NCI-H2107 (cell line): ENCODE measurements at regions not wholly inside any gene's neighbourhood (a gene's known extent, or its start where the extent isn't known, plus 50 kb on each side); places are given as distances from the start of the nearest gene placed in this dataset.
"Not testable (repeated sequence)": the region's sequence is repeated elsewhere in the genome, so short reads cannot be mapped to it uniquely, and the experiment has no call there.

Experiments used
- DNase-seq: peaks from one replicate; lab custom pipeline; 2025; lab: John Stamatoyannopoulos, UW

DNA sequence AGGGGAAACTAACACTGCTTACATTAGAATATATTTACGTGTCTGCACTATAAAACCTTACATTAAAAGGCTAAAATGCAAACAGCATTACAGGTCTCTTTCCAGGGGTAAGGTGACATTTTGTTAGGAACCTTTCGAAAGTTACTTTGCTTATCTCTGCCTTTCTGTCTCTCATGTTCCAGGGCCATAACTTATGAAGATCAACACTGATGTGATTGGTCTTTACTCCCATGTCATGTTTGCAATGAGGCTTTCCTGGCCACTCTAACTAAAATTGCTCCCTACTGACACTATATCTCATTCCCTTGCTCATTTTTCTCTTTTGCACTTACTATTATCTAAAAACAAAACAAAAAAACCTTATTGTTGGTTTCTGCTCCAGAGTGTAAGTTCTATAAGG lies 119.0 kb downstream of the JRKL start:
- no peak for DNase-seq

DNA sequence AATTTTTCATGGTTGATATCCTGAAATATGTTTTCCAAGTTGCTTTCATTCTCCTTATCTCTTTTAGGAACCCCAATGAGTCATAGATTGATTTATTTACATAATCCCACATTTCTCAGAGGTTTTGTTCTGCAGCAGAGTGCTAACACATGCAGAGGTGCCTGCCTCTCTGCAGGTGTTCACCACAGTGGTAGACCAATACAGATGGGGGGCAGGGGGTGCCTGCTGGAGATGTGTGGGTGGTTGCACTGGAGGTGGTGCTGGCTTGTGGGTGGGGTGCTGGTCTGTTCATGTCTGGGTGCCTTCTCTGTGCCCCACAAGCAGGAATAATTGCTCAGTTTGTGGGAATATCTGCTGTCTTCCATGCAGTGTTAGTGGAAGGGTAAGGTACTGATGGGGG lies 131.1 kb downstream of the JRKL start:
- no peak for DNase-seq

DNA sequence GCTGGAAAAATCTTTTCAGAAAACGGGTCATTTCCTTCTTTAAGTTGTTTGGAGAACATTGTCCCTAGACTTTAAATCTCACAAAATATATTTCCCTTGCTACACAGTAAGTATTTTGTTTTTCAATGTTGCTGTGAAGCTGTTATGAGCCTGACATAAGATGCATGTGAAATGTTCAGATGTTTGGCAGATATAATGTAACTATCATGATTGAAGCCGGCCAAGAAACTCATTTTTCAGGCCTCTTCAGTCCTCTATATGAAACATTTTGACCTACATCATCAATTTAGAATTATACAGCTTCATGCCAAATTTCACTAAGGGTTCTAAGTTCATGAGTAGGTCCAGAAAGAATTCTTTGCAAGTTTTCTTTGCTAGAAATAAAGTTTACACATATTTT lies 133.8 kb downstream of the JRKL start:
- no peak for DNase-seq

DNA sequence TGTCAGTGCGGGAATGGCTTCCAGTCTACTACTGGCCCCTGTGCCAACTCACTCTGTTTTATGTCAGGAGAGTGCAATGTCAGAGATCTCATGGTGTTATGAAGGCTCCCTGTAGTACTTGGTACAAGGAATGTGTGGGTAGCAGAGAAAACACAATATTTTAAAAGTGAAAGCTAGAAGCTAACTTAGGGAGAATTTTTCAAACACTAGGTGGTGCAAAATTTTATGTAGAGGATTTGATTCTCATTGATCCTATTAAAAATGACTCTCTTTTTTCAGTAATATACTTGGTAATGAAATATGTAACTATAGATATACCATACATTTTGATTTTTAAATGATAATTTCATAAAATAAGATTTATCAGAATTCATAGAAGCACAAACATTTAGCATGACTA lies 134.7 kb downstream of the JRKL start:
- no peak for DNase-seq

DNA sequence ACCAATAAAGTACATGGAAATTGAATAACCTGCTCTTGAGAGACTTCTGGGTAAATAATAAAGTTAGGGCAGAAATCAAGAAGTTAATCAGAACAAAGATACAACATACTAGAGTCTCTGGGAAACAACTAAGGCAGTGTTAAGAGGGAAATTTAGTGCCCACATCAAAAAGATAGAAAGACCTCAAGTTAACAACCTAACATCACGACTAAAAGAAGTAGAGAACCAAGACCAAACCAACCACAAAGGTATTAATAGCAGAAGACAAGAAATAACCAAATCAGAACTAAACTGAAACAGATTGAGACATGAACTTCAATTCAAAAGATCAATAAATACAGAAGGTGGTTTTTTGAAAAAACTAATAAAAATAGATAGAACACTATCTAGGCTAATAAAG lies 140.7 kb downstream of the JRKL start:
- no peak for DNase-seq

DNA sequence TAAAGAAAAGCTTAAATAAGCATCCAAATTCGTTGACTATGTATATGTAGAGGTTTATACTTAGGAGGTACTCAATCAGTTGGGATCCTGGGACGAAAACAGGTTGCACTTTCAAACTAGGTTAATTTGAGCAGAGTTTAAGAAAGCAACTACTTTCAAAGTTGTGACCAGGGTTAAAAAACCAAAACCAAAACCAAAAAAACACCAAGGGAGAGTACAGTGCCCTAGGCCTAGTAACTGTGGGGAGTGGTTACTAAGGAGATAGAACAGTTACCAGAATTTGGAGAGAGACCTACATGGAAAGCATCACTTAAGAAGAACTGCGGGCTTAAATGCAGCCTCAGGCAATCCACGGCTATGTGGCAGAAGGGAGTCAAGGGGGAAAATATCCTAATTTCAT lies 148.3 kb downstream of the JRKL start:
- DNase-seq = no peak

DNA sequence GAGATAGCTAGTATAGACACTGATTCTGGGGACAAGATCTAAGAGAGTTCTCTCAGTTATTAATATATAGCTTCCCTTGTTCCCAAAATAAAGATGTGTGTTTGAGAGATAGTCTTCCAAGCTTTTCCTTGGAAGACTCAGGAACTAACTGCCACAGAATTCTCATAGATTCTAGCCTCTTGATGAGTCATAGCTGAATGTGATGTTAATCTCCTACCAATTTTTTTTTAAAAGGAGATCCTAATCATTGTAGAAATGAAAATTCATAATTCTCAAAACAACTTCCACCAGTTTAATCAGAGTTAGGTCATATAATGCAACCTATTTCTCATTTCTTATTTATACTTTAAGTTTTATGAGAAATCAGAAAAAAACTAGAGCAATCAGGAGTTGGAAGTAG lies 148.8 kb downstream of the JRKL start:
- DNase-seq = no peak

DNA sequence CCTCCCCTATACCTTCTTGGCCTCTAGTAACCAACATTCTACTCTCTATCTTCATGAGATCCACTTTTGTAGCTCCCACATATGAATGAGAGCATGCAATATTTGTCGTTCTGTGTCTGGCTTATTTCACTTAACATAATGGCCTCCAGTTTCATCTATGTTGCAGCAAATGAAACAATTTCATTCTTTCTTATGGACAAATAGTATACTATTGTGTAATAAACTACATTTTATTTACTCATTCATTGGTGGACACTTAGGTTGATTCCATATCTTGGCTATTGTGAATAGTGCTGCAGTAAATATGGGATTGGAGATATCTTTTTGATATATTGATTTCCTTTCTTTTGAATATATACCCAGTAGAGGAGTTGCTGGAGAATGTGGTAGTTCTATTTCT lies 151.1 kb downstream of the JRKL start:
- DNase-seq = no peak

DNA sequence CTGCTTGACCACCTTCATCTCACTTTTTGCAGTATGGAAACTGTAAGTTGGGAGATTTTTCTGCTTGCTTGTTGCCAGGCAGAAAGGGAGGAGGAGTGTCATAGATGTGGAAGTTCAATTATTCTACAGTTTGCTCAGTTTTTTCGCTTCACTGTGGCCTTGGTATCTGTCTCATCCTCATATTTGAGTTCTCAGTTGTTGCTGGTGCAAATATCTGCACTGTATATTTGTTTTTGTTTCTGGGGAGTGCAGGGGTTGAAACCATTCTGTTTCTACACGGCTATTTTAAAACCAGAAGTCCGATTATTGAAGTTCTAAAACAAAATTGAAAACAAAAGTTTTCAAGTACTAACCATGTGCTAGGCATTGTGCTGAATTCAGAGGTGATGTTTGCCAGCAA lies 153.4 kb downstream of the JRKL start:
- DNase-seq = no peak

DNA sequence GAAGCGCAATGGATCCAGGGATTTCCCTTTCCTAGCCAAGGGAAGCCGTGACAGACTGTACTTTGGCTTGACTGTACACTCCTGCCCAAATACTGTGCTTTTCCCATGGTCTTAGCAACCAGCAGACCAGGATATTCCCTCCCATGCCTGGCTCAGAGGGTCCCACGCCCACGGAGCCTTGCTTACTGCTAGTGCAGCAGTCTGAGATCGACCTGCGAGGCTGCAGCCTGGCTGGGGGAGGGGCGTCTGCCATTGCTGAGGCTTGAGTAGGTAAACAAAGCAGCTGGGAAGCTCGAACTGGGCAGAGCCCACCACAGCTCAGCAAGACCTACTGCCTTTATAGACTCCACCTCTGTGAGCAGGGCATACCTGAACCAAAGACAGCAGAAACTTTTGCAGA lies 155.4 kb downstream of the JRKL start:
- not testable (repeated sequence) for DNase-seq

DNA sequence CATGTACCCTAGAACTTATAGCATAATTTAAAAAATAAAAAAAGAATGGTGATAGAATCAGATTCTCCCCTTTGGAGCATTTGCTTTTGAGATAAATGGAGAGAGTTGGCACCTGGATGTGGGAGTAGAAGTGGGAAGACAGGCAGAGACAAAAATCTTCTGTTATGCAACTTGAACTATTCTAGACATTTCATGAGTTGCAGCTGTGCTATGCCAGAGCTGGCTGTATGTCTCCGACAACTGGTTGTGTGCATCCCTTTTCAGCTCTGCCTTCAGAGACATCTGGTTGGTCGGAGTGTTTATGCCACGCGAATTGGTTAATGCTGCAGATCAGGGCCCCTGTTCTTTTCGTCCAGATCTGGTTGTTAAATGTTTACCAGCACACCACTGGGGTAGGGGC lies 161.3 kb downstream of the JRKL start:
- DNase-seq = no peak

DNA sequence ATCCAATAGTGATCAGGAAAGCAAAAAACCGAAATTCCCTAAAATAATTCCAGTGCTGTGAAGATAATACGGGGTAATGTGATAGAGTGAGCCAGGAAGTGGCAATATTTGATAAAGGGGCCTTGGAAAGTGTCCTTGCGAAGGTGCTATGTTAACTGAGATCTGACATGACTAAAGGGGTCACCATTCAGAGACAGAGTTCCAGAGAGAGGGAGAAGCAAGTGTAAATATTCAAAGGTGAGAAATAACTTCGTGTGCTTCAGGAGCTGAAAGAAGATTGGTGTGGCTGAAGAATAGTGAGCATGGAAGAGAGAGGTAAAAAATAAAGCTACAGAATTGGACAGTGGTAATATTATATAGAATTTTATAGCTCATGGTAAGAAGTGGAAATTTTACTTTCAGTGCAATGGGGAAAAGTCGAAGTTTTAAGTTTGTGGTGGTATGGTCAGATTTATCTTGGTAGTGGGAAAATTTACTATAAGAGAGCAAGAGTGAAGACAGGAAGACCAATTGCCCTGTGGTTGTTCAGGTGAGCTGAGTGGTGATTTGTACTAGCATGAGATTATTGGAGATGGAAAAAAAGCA lies 164.5 kb downstream of the JRKL start:
- DNase-seq = no peak

DNA sequence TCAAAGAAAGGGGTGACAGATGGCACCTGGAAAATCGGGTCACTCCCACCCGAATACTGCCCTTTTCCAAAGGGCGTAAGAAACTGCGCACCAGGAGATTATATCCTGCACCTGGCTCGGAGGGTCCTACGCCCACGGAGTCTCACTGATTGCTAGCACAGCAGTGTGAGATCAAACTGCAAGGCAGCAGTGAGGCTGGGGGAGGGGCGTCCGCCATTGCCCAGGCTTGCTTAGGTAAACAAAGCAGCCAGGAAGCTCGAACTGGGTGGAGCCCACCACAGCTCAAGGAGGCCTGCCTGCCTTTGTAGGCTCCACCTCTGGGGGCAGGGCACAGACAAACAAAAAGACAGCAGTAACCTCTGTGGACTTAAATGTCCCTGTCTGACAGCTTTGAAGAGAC lies 166.0 kb downstream of the JRKL start:
- DNase-seq = not testable (repeated sequence)

DNA sequence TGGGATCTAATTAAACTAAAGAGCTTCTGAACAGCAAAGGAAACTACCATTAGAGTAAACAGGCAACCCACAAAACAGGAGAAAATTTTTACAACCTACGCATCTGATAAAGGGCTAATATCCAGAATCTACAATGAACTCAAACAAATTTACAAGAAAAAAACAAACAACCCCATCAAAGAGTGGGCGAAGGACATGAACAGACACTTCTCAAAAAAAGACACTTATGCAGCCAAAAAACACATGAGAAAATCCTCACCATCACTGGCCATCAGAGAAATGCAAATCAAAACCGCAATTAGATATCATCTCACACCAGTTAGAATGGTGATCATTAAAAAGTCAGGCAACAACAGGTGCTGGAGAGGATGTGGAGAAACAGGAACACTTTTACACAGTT lies 170.9 kb downstream of the JRKL start:
- not testable (repeated sequence) for DNase-seq

DNA sequence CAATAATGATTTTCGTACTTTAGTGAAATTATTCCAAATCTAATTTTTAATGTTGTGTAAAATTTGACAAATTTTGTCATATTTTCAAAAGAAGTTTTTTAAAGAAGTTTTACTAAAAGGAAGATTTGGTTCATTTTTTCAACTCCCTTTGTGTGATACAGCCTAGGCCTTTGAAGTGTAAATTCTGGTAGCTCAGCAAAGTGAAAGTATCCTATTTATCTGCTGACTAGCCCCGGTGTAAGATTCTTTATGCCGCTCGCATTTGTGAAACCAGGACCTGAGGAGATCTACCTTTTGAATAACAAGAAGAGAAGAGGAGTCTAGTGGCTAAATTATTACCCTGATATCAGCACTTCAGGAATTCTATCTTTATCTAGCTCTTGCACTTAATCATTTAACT lies 177.4 kb downstream of the JRKL start:
- no peak for DNase-seq

DNA sequence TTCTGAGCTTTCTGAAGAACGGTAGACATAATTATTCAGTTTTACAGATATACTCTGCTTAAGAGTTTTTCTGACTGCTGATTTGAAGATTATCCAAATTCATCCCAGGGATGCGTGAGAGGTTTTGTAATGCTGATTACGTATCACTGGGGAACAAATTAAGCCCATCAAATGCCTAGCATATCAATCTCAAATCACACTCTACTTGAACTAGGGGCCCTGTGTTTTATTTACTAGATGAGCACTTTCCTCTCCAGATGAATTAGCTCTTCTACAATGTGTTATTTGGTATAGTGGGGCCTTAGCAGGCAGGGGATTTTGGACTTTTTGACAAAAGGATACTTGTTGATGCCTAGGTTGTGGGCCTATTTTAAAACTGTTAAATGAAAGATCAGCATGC lies 177.9 kb downstream of the JRKL start:
- no peak for DNase-seq

DNA sequence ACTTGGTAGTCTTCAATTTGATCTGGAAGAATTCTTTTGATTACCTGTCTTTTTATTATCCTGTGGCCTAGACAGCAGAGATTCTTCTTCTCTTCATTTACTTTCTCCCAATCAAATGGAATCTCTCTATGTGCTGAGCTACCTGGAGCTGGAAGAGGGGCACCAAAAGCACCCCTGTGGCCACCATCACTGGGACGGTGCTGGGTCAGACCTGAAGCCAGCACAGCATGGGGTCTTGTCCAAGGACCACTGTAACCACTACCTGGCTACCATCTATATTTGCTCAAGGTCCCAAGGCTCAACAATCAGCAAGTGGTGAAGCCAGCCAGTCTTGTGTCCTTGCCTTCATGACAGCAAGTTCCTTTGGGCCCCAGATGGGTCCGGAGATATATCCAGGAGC lies 186.6 kb downstream of the JRKL start:
- DNase-seq = no peak

DNA sequence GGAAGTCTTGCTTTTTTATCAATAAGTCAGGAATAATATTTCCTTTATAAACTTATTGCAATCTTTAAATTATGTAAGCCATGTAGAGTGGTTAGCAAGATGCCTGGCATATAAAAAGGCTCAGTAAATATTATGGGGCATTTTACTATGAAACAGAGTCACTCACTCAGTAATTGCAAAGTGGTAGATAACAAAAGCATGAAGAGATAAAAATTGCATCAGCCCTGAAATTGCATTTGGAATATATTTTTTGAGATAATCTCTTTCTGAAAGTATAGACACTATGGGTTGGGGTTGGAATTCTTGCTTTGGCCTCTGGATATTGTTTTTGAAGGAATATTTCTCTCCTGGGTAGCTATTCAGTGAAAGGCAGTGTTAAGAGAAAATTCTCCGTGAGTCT lies 188.6 kb downstream of the JRKL start:
- DNase-seq = no peak

DNA sequence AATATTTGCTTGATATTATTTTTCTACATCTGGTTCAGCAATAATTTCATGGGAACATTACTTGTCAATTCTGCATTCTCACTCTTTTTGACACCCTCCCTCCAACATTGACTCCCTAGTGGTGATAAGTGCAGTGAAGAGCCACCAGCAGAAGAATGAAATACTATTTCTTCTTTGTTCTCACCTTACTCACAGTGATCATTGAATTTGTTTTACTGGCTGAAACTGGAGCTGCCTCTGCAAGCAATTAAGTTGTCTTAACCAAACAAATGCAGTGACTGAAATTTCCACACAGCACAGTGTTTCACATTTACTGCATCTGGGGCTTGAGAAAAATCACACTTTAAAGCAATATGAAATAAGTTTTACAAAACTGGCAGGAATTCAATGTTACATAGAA lies 189.8 kb downstream of the JRKL start:
- no peak for DNase-seq

DNA sequence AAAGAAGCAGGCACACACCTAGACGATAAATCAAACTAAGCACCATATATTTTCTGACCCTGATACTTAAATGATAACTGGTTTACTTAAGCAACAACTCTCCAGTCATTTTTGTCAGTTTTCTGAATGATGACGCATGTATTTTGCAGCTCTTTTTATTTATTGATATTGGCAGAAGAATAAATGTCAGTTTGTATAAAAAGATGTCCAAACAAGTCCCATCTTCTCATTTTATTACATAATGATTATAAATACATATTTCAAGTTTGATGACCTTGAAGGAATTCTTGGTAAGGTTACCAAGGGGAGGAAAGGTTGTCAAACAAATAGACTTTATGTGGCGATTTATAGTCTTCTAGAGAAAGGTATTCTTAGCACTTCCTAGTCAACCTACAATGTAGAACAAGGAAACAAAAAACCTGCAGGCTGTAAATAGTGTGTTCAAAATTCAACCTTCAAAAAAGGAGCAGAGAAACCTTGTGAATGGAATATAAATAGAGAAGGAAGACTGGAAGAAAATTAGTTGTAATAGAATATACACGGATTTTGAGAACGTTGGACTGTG lies 190.7 kb downstream of the JRKL start:
- DNase-seq = no peak

DNA sequence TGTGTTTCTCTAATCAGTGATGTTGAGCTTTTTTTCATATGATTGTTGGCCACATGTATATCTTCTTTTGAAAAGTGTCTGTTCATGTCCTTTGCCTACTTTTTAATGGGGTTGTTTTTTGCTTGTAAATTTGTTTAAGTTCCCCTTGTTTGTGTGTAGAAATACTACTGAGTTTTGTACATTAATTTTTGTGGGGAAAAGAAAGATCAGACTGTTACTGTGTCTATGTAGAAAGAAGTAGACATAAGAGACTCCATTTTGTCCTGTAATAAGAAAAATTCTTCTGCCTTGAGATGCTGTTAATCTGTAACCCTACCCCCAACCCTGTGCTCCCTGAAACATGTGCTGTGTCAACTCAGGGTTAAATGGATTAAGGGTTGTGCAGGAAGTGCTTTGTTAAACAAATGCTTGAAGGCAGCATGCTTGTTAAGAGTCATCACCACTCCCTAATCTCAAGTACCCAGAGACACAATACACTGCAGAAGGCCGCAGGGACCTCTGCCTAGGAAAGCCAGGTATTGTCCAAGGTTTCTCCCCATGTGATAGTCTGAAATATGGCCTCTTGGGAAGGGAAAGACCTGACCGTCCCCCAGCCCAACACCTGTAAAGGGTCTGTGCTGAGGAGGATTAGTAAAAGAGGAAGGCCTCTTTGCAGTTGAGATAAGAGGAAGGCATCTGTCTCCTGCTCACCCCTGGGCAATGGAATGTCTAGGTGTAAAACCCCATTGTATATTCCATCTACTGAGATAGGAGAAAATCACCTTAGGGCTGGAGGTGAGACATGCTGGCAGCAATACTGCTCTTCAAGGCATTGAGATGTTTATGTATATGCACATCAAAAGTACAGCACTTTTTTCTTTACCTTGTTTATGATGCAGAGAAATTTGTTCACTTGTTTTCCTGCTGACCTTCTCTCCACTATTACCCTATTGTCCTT lies 196.4 kb downstream of the JRKL start:
- not testable (repeated sequence) for DNase-seq

DNA sequence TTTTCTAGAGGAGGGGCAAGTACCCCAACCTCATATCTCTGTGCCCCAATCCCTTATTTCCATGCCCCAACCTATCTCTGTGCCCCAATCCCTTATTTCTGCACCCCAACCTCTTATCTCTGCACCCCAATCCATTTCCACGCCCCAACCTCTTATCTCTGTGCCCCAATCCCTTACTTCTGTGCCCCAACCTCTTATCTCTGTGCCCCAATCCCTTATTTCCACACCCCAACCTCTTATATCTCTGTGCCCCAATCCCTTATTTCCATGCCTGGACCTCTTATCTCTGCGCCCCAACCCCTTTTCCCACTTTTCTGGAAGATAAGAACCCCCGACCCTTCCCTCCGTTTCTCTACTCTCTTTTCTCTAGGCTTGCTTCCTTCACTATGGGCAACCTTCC lies 199.0 kb downstream of the JRKL start:
- not testable (repeated sequence) for DNase-seq

DNA sequence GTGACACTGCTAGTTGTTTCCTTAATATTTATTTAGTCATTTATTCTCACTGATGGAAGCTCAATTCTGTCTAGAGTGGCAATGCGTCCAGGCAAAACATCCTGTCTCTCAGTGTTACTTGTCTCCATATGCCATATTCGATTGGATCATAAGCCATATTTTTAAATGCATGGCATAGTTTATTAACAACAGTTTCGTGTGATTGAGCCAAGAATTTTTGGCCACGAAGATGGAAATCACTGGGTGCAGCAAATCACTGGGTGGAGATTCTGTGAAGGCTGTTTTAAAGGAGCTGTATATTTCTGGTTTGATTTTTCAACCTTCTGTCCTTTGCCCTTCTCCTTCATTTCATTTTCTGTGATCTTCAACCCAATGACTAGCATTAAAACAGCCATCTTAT lies 205.2 kb downstream of the JRKL start:
- no peak for DNase-seq
